ENCODE measurements at regions not wholly inside any gene's neighbourhood (a gene's known extent, or its start where the extent isn't known, plus 50 kb on each side); places are given as distances from the start of the nearest gene placed in this dataset.
A peak's percentile ranks its signal among the peaks of the same experiment; 100 is the strongest.

GRCh38 chr3:94241986-94242385, 179.1 kb downstream of the NSUN3 start (continued):
- no peak for TF ChIP-seq ASH2L (IDR thresholded peaks at IDR 0.05; ENCODE audit: low read length)

DNA sequence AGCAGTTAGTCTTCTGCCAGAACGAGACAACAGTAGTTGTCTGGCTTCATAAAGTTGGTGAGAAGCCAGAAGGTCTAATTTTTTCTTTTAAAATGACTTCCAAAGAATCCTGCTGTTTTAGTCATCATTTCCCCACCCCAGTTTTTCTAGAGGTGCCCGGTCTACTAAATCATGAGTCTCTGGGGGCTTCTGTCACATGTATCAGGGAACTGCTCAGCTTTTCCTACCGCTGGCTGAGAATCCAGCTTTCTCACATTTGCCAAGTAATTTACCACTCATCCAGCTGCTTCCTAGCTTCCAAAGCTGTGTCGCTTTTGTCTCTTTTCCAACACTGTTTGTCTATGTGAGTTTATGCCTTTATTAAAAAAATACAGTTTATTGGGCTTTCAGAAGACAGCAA, 183.3 kb downstream of the NSUN3 start:
- Histone ChIP-seq H3K23me2 (ENCODE audit: low read depth, low read length) (no peaks in the 10 kb centered on the region), H2BK5ac (ENCODE audit: low read depth, low read length) (no peak overlapping the region), H3K4me3 (ENCODE audit: extremely low read depth in 1 of 4, insufficient read depth in 2 of 4, low read depth in 3 of 4, low read length in 4 of 4) (no peak overlapping the region), H2AK5ac (ENCODE audit: low read depth, low read length) (no peak overlapping the region), H2BK12ac (ENCODE audit: low read depth, low read length) (no peak overlapping the region), H4K8ac (ENCODE audit: extremely low read depth, insufficient read depth, low read length) (no peak overlapping the region), H3K9me3 (ENCODE audit: insufficient read depth in 2 of 2, low read depth in 1 of 2, low read length in 1 of 2) (no peaks in the 10 kb centered on the region), H2BK15ac (ENCODE audit: low read length) (no peak overlapping the region), H3K56ac (replicated peaks; ENCODE audit: insufficient read length, low read depth, low read length) (no peak overlapping the region), H2AFZ (ENCODE audit: low read length) (0 out of 2 replicates have a peak overlapping the region, but pooled peaks have one; percentile 27), H3K27me3 (replicated peaks in 1 of 4; ENCODE audit: control insufficient read depth in 3 of 4, extremely low read depth in 1 of 4, insufficient read depth in 3 of 4, low read length in 3 of 4) (no peaks in the 10 kb centered on the region), H4K91ac (replicated peaks; ENCODE audit: insufficient read length, low read length) (no peak overlapping the region), H2BK120ac (replicated peaks; ENCODE audit: low read depth, low read length) (no peak overlapping the region), H3K4ac (replicated peaks; ENCODE audit: insufficient read length, low read depth, low read length) (no peak overlapping the region), H3K14ac (ENCODE audit: insufficient read length) (no peak overlapping the region), H3K79me1 (ENCODE audit: low read depth, low read length) (no peaks in the 10 kb centered on the region), H4K20me1 (replicated peaks in 1 of 2; ENCODE audit: control insufficient read depth in 1 of 2, insufficient read depth in 2 of 2, low read length in 2 of 2) (no peaks in the 10 kb centered on the region), H3K4me1 (replicated peaks in 1 of 4; ENCODE audit: control insufficient read depth in 3 of 4, insufficient read depth in 4 of 4, low read length in 3 of 4) (no peaks in the 10 kb centered on the region; a peak in 1 of 7 replicates), H3K36me3 (ENCODE audit: control insufficient read depth in 2 of 4, insufficient read depth in 4 of 4, low read length in 3 of 4) (no peaks in the 10 kb centered on the region), H3K79me2 (ENCODE audit: control insufficient read depth in 1 of 2, insufficient read depth in 2 of 2, low read length in 2 of 2) (no peaks in the 10 kb centered on the region), H3K27ac (ENCODE audit: low read depth, low read length) (no peak overlapping the region), H4K5ac (ENCODE audit: insufficient read length, low read depth, low read length) (no peak overlapping the region), H3K18ac (ENCODE audit: extremely low read depth, low read length) (no peak overlapping the region), H3K4me2 (ENCODE audit: insufficient read depth in 1 of 2, low read depth in 2 of 2, low read length in 2 of 2) (no peak overlapping the region), H3K9ac (replicated peaks in 1 of 4; ENCODE audit: extremely low read depth in 1 of 4, low read depth in 3 of 4, low read length in 3 of 4) (no peak overlapping the region), H3K23ac (ENCODE audit: insufficient read length) (no peak overlapping the region), H2BK20ac (ENCODE audit: low read length) (no peak overlapping the region)
- DNase-seq (ENCODE audit: low read depth in 1 of 2, low spot score in 2 of 2) (no peak), FAIRE-seq (no peak)
- POLR2A ChIA-PET (ENCODE audit: partially characterized antibody): no interaction called here
- 85% methylated on average over 4 of the region's 4 CpGs; no CpG with 5 or more reads in 1 of the 2 experiments for WGBS, 2 experiments (ENCODE audit: extremely low coverage in 1 of 2, insufficient coverage in 1 of 2, insufficient read length in 1 of 2, insufficient replicate concordance in 2 of 2, low coverage in 1 of 2, low lambda C conversion rate in 2 of 2, missing lambda C conversion rate in 1 of 2)
- CTCF ChIA-PET (ENCODE audit: partially characterized antibody): interaction anchor here (0.6 kb wide), 1 partner anchor 44 kb away, joined by 3 read pairs; no protein-coding TSS in a partner anchor
- TF ChIP-seq SIN3A (conservative IDR thresholded peaks at IDR 0.05 in 1 of 2, IDR thresholded peaks at IDR 0.05 in 1 of 2; ENCODE audit: low read depth in 1 of 2, low read length in 2 of 2) (no peak), RFX5 (IDR thresholded peaks at IDR 0.05; ENCODE audit: borderline replicate concordance, low read depth, low read length) (no peak), CBX5 (IDR thresholded peaks at IDR 0.05; ENCODE audit: low read depth, low read length) (no peak), POLR2AphosphoS5 (IDR thresholded peaks at IDR 0.05; ENCODE audit: low read depth, low read length) (no peak), TCF12 (IDR thresholded peaks at IDR 0.05; ENCODE audit: low read depth, low read length) (no peak), SRF (IDR thresholded peaks at IDR 0.05; ENCODE audit: low read depth, low read length) (no peak), RNF2 (IDR thresholded peaks at IDR 0.05; ENCODE audit: borderline replicate concordance, low read depth, low read length, missing control alignments, poor library complexity, severe bottlenecking) (no peak), SUZ12 (IDR thresholded peaks at IDR 0.05; ENCODE audit: low read length) (no peak), RXRA (IDR thresholded peaks at IDR 0.05; ENCODE audit: insufficient read depth, low read depth, low read length) (no peak), ATF3 (IDR thresholded peaks at IDR 0.05; ENCODE audit: insufficient read depth, low read depth, low read length) (no peak), PHF8 (conservative IDR thresholded peaks at IDR 0.05; ENCODE audit: low read depth, low read length) (no peak)

Data from H1 (cell line).